ENCODE measurements at regions not wholly inside any gene's neighbourhood (a gene's known extent, or its start where the extent isn't known, plus 50 kb on each side); places are given as distances from the start of the nearest gene placed in this dataset.

DNA sequence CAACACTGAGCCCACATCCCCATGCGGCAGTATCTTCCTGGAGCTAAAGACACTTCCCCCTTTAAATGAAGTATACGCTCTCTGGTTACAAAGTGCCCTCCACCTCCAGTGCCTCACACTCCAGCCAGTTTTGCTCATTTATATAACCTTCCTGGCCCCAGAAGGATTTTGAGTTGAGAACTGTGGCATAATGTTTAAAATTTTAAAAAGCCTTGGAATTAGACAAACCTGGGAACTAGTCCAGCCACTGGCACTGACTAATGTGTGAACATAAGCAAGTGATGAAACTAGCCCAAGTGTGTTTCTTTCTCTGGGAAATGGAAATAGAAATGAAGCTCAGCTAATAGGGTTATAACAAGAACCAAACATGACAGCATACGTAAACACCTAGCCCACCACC lies 723.7 kb upstream of the USP15 start:
- H4K20me1 ChIP-seq (ENCODE audit: insufficient read depth, low read length): no peaks in the 10 kb centered on the region
- H3K9ac ChIP-seq (ENCODE audit: insufficient read depth, low read length, poor library complexity, severe bottlenecking): no peak overlapping the region
- 89% methylated on average over 1 of the region's 3 CpGs for WGBS (ENCODE audit: insufficient coverage)
- no peak overlapping the region for H3K27ac ChIP-seq (ENCODE audit: low read depth in 1 of 2, low read length in 2 of 2)
- no peak overlapping the region for H3K4me2 ChIP-seq (replicated peaks; ENCODE audit: extremely low read depth, low read length, poor library complexity, severe bottlenecking)
- no peak overlapping the region for H2AFZ ChIP-seq (ENCODE audit: insufficient read depth, low read depth, low read length, poor library complexity, severe bottlenecking)
- no peaks in the 10 kb centered on the region for H3K9me3 ChIP-seq (replicated peaks in 1 of 2; ENCODE audit: control insufficient read depth in 1 of 2, insufficient read depth in 1 of 2, low read length in 2 of 2)
- Mint-ChIP-seq H3K36me3 (no peaks in the 10 kb centered on the region), H3K27ac (no peak overlapping the region), H3K27me3 (ENCODE audit: low read depth in 3 of 3) (no peaks in the 10 kb centered on the region), H3K4me1 (no peaks in the 10 kb centered on the region), H3K4me3 (no peak overlapping the region), H3K9me3 (peaks cover 0 to 7% (median 2%) of the 10 kb centered on the region in 7 donors)
- intact Hi-C loops (cut with micrococcal nuclease): no loop called here
- no peak for TF ChIP-seq CTCF (IDR thresholded peaks at IDR 0.05)
- no peak for DNase-seq
- no peaks in the 10 kb centered on the region for H3K27me3 ChIP-seq (ENCODE audit: control insufficient read depth in 2 of 2, insufficient read depth in 2 of 2, low read length in 2 of 2)
- no peaks in the 10 kb centered on the region for H3K79me2 ChIP-seq (ENCODE audit: insufficient read depth, low read length)
- no peaks in the 10 kb centered on the region for H3K4me1 ChIP-seq (ENCODE audit: control insufficient read depth in 1 of 2, insufficient read depth in 2 of 2, low read length in 2 of 2)
- H3K36me3 ChIP-seq (replicated peaks in 1 of 2; ENCODE audit: control insufficient read depth in 1 of 2, insufficient read depth in 2 of 2, low read length in 2 of 2): no peaks in the 10 kb centered on the region
- no peak overlapping the region for H3K4me3 ChIP-seq (replicated peaks in 1 of 3; ENCODE audit: low read depth in 2 of 3, low read length in 3 of 3)

DNA sequence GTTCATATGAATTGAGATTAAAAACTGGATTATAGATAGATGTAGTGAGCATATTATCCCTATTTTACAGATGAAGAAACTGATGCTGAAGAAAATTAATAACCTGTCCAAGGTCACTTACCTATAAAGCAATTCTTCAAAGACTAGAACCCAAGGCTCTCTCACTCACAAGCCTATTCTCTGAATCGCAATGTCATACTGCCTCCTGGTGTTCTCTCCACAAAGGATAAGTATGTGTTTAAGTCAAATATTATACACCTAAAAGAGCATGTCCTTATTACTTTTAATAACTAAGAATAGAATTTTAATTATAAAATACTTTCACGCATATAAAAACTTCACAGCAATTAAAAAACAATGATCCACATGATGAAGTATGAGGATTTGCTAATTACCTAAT lies 721.3 kb upstream of the USP15 start:
- Histone ChIP-seq H3K4me1 (ENCODE audit: control insufficient read depth in 1 of 2, insufficient read depth in 2 of 2, low read length in 2 of 2) (no peaks in the 10 kb centered on the region), H3K9ac (ENCODE audit: insufficient read depth, low read length, poor library complexity, severe bottlenecking) (no peak overlapping the region), H3K79me2 (ENCODE audit: insufficient read depth, low read length) (no peaks in the 10 kb centered on the region), H3K27ac (ENCODE audit: low read depth in 1 of 2, low read length in 2 of 2) (no peak overlapping the region), H3K36me3 (replicated peaks in 1 of 2; ENCODE audit: control insufficient read depth in 1 of 2, insufficient read depth in 2 of 2, low read length in 2 of 2) (no peaks in the 10 kb centered on the region), H3K9me3 (replicated peaks in 1 of 2; ENCODE audit: control insufficient read depth in 1 of 2, insufficient read depth in 1 of 2, low read length in 2 of 2) (no peaks in the 10 kb centered on the region), H3K4me3 (replicated peaks in 1 of 3; ENCODE audit: low read depth in 2 of 3, low read length in 3 of 3) (no peak overlapping the region), H4K20me1 (ENCODE audit: insufficient read depth, low read length) (no peaks in the 10 kb centered on the region), H3K27me3 (ENCODE audit: control insufficient read depth in 2 of 2, insufficient read depth in 2 of 2, low read length in 2 of 2) (no peaks in the 10 kb centered on the region), H3K4me2 (replicated peaks; ENCODE audit: extremely low read depth, low read length, poor library complexity, severe bottlenecking) (no peak overlapping the region), H2AFZ (ENCODE audit: insufficient read depth, low read depth, low read length, poor library complexity, severe bottlenecking) (no peak overlapping the region)
- no peaks in the 10 kb centered on the region for H3K4me1 Mint-ChIP-seq
- no peak overlapping the region for H3K4me3 Mint-ChIP-seq
- H3K27ac Mint-ChIP-seq: no peak overlapping the region
- no peaks in the 10 kb centered on the region for H3K36me3 Mint-ChIP-seq
- H3K27me3 Mint-ChIP-seq (ENCODE audit: low read depth in 3 of 3): no peaks in the 10 kb centered on the region
- peaks cover 0 to 3% (median 0%) of the 10 kb centered on the region in 7 donors for H3K9me3 Mint-ChIP-seq
- intact Hi-C loops (cut with micrococcal nuclease): no loop called here
- TF ChIP-seq CTCF (IDR thresholded peaks at IDR 0.05): no peak
- DNase-seq: no peak
- no CpG with 5 or more reads among the region's 2 CpGs for WGBS (ENCODE audit: insufficient coverage)

All from CD14-positive monocyte (primary cell).